PC-9 (cell line): ENCODE measurements at regions not wholly inside any gene's neighbourhood (a gene's known extent, or its start where the extent isn't known, plus 50 kb on each side); places are given as distances from the start of the nearest gene placed in this dataset.
A peak's percentile ranks its signal among the peaks of the same experiment; 100 is the strongest.

Source experiments
- BruUV-seq: library from RNA; stranded (reverse); fragments of 400-500 nt; replicated peaks from 2 replicates; lab custom pipeline; 2021; lab: Mats Ljungman, UMichigan
- CTCF ChIA-PET: fragments of 300-600 bp; sonication (Branson Sonifier 250); formaldehyde crosslinking; loops from one replicate; lab custom pipeline; 2022; ENCODE audit warnings: antibody characterized with exemption; lab: Charles Lee
- POLR2A ChIA-PET: fragments of 300-600 bp; sonication (Branson Sonifier 250); formaldehyde crosslinking; loops from one replicate; lab custom pipeline; 2022; ENCODE audit warnings: antibody characterized with exemption; ENCODE audit not compliant: unreplicated experiment; lab: Charles Lee
- DNase-seq, 2 experiments: peaks; one replicate each; pipeline versions ENCODE4 v3.0.0 to v3.0.0-alpha.2; 2015 to 2022; ENCODE audit warnings: mixed read lengths in 1 of 2
- H2AFZ ChIP-seq: fragments of 200-600 bp; sonication (generic); 2 replicates; pipeline ENCODE4 v1.8.1; 2017; ENCODE audit warnings: antibody characterized with exemption
- H3F3A ChIP-seq: fragments of 200-600 bp; sonication (generic); 2 replicates; pipeline ENCODE4 v1.8.1; 2017; ENCODE audit warnings: antibody characterized with exemption, mild to moderate bottlenecking, low read depth; ENCODE audit not compliant: insufficient read depth
- H3K27ac ChIP-seq: fragments of 200-600 bp; sonication (generic); 2 replicates; pipeline ENCODE4 v1.6.1; 2016; ENCODE audit warnings: mixed run types
- H3K27me3 ChIP-seq: fragments of 200-600 bp; sonication (generic); 2 replicates; pipeline ENCODE4 v1.6.1; 2016; ENCODE audit warnings: low read depth, mixed run types; ENCODE audit not compliant: insufficient read depth
- H3K36me3 ChIP-seq: fragments of 200-600 bp; sonication (generic); 2 replicates; pipeline ENCODE4 v1.6.1; 2016; ENCODE audit warnings: low read depth, mixed run types
- H3K4me1 ChIP-seq: fragments of 200-600 bp; sonication (generic); replicated peaks from 2 replicates; pipeline ENCODE4 v1.6.1; 2016; ENCODE audit warnings: mixed run types; ENCODE audit not compliant: insufficient read depth
- H3K4me2 ChIP-seq: fragments of 200-600 bp; sonication (generic); 2 replicates; pipeline ENCODE4 v1.6.1; 2017; ENCODE audit warnings: mixed run types
- H3K4me3 ChIP-seq: fragments of 200-600 bp; sonication (generic); 2 replicates; pipeline ENCODE4 v1.6.1; 2016; ENCODE audit warnings: mixed run types
- H3K79me2 ChIP-seq: fragments of 200-600 bp; sonication (generic); 2 replicates; pipeline ENCODE4 v1.6.1; 2017; ENCODE audit warnings: low read depth, mixed run types
- H3K9me2 ChIP-seq: fragments of 200-600 bp; sonication (generic); 2 replicates; pipeline ENCODE4 v1.8.1; 2017; ENCODE audit warnings: mild to moderate bottlenecking; ENCODE audit not compliant: insufficient read depth
- H3K9me3 ChIP-seq: fragments of 200-600 bp; sonication (generic); 2 replicates; pipeline ENCODE4 v1.8.1; 2016; ENCODE audit warnings: low read depth; ENCODE audit not compliant: insufficient read depth
- H4K20me1 ChIP-seq: fragments of 200-600 bp; sonication (generic); 2 replicates; pipeline ENCODE4 v1.8.1; 2017; ENCODE audit not compliant: insufficient read depth
- CTCF ChIP-seq: fragments of 200-600 bp; sonication (generic); conservative IDR thresholded peaks from 2 replicates; pipeline ENCODE4 v1.6.1; 2017; ENCODE audit warnings: mixed run types, antibody characterized with exemption, mild to moderate bottlenecking, moderate library complexity
- EZH2 ChIP-seq: fragments of 200-600 bp; sonication (generic); IDR thresholded peaks from 2 replicates; pipeline ENCODE4 v1.8.0; 2017; ENCODE audit warnings: antibody characterized with exemption, low read depth
- intact Hi-C: fragments of 100-400 bp; cut with micrococcal nuclease; formaldehyde crosslinking; loops from one replicate; pipeline ENCODE4 v1.10.0; 2022; ENCODE audit not compliant: unreplicated experiment

- Histone ChIP-seq H3K27ac (peak overlapping the region; percentile 40; the same call in 1 of the 2 replicates), H3K4me2 (peak overlapping the region; percentile 51)
- BruUV-seq, result no TSS peak
Measured at GRCh38 chr16:35745191-35745590, 2285.8 kb downstream of the TP53TG3F start.

GRCh38 chr16:35745821-35746248 lies 2286.4 kb downstream of the TP53TG3F start:
- H2AFZ ChIP-seq, result no peak overlapping the region
- TF ChIP-seq EZH2 (no peak), CTCF (no peak)
- H3F3A ChIP-seq, result 0 out of 2 replicates have a peak, but pooled peaks cover 4% of the 10 kb centered on the region
- no peaks in the 10 kb centered on the region for H3K9me3 ChIP-seq
- H3K27me3 ChIP-seq, result no peaks in the 10 kb centered on the region
- H3K9me2 ChIP-seq, result no peaks in the 10 kb centered on the region
- peak overlapping the region; percentile 51; the same call in 1 of the 2 replicates for H3K4me2 ChIP-seq
- no peak overlapping the region for H3K4me3 ChIP-seq
- no peaks in the 10 kb centered on the region for H4K20me1 ChIP-seq
- BruUV-seq, result no TSS peak
- no peak for DNase-seq
- intact Hi-C loops, result no loop called here
- H3K36me3 ChIP-seq, result no peaks in the 10 kb centered on the region
- no peaks in the 10 kb centered on the region for H3K79me2 ChIP-seq
- ChIA-PET POLR2A (no interaction called here), CTCF (no interaction called here)
- H3K4me1 ChIP-seq, result peaks cover 12% of the 10 kb centered on the region
- no peak overlapping the region for H3K27ac ChIP-seq

More at GRCh38 chr16:35745191-35745590, 2285.8 kb downstream of the TP53TG3F start:
- CTCF ChIA-PET, result no interaction called here
- no peak overlapping the region for H3K4me3 ChIP-seq
- no peak for DNase-seq
- POLR2A ChIA-PET, result no interaction called here
- no peaks in the 10 kb centered on the region for H3K9me3 ChIP-seq
- no peaks in the 10 kb centered on the region for H3K27me3 ChIP-seq
- H4K20me1 ChIP-seq, result no peaks in the 10 kb centered on the region
- intact Hi-C loops, result no loop called here
- H2AFZ ChIP-seq, result peak overlapping the region; percentile 65
- H3F3A ChIP-seq, result 0 out of 2 replicates have a peak, but pooled peaks cover 4% of the 10 kb centered on the region
- TF ChIP-seq CTCF, result no peak
- no peak for TF ChIP-seq EZH2
- no peaks in the 10 kb centered on the region for H3K9me2 ChIP-seq
- H3K79me2 ChIP-seq, result no peaks in the 10 kb centered on the region
- peaks cover 12% of the 10 kb centered on the region for H3K4me1 ChIP-seq
- no peaks in the 10 kb centered on the region for H3K36me3 ChIP-seq

GRCh38 chr16:35746281-35746962 lies 2287.0 kb downstream of the TP53TG3F start:
- H3F3A ChIP-seq, result 0 out of 2 replicates have a peak, but pooled peaks cover 4% of the 10 kb centered on the region
- no peak for DNase-seq
- no peak overlapping the region for H3K27ac ChIP-seq
- no peak overlapping the region for H2AFZ ChIP-seq
- no peak for TF ChIP-seq EZH2
- no peak for TF ChIP-seq CTCF
- H3K4me3 ChIP-seq, result no peak overlapping the region
- H3K9me3 ChIP-seq, result no peaks in the 10 kb centered on the region
- no TSS peak for BruUV-seq
- H3K4me2 ChIP-seq, result no peak overlapping the region
- H3K36me3 ChIP-seq, result no peaks in the 10 kb centered on the region
- ChIA-PET CTCF (no interaction called here), POLR2A (no interaction called here)
- H3K27me3 ChIP-seq, result no peaks in the 10 kb centered on the region
- peaks cover 12% of the 10 kb centered on the region for H3K4me1 ChIP-seq
- intact Hi-C loops, result no loop called here
- no peaks in the 10 kb centered on the region for H3K9me2 ChIP-seq
- H4K20me1 ChIP-seq, result no peaks in the 10 kb centered on the region
- no peaks in the 10 kb centered on the region for H3K79me2 ChIP-seq
